ENCODE measurements at regions not wholly inside any gene's neighbourhood (a gene's known extent, or its start where the extent isn't known, plus 50 kb on each side); places are given as distances from the start of the nearest gene placed in this dataset.

- H3K9ac ChIP-seq (ENCODE audit: low read depth, low read length): no peak overlapping the region
- ATAC-seq (ENCODE audit: insufficient read depth, low read depth) (no peak), DNase-seq (no peak)
- H2AFZ ChIP-seq (ENCODE audit: low read depth, low read length): no peak overlapping the region
- no peak for TF ChIP-seq EZH2 (IDR thresholded peaks at IDR 0.05; ENCODE audit: borderline replicate concordance, low read depth, low read length, severe bottlenecking)
- no peak for TF ChIP-seq CTCF (IDR thresholded peaks at IDR 0.05; ENCODE audit: borderline replicate concordance, extremely low read depth, low read length, poor library complexity, severe bottlenecking)
- no peaks in the 10 kb centered on the region for H3K36me3 ChIP-seq (ENCODE audit: insufficient read depth, low read length)
- no peaks in the 10 kb centered on the region for H3K4me1 ChIP-seq (ENCODE audit: insufficient read depth, low read length)
- no peaks in the 10 kb centered on the region for H3K79me2 ChIP-seq (ENCODE audit: insufficient read depth, low read length)
- no peaks in the 10 kb centered on the region for H3K27me3 ChIP-seq (ENCODE audit: insufficient read depth, low read length, poor library complexity)
- no peaks in the 10 kb centered on the region for H4K20me1 ChIP-seq (ENCODE audit: insufficient read depth, low read length)
- H3K9me3 ChIP-seq (ENCODE audit: insufficient read depth, low read length, severe bottlenecking): no peaks in the 10 kb centered on the region
- no peak overlapping the region for H3K4me3 ChIP-seq (ENCODE audit: low read depth in 1 of 2, low read length in 2 of 2)
- H3K4me2 ChIP-seq (ENCODE audit: insufficient read depth, low read length): no peak overlapping the region
- H3K27ac ChIP-seq (ENCODE audit: low read length): no peak overlapping the region
Observed at GRCh38 chr1:200342511-200343311, 67.1 kb downstream of the ZNF281 start.

GRCh38 chr1:200338451-200338850, 71.4 kb downstream of the ZNF281 start:
- H3K4me2 ChIP-seq (ENCODE audit: insufficient read depth, low read length): no peak overlapping the region
- no peak overlapping the region for H2AFZ ChIP-seq (ENCODE audit: low read depth, low read length)
- no peak overlapping the region for H3K4me3 ChIP-seq (ENCODE audit: low read depth in 1 of 2, low read length in 2 of 2)
- H3K79me2 ChIP-seq (ENCODE audit: insufficient read depth, low read length): no peaks in the 10 kb centered on the region
- no peak overlapping the region for H3K9ac ChIP-seq (ENCODE audit: low read depth, low read length)
- no peak for DNase-seq
- ATAC-seq (ENCODE audit: insufficient read depth, low read depth): no peak
- no peaks in the 10 kb centered on the region for H4K20me1 ChIP-seq (ENCODE audit: insufficient read depth, low read length)
- no peaks in the 10 kb centered on the region for H3K27me3 ChIP-seq (ENCODE audit: insufficient read depth, low read length, poor library complexity)
- TF ChIP-seq EZH2 (IDR thresholded peaks at IDR 0.05; ENCODE audit: borderline replicate concordance, low read depth, low read length, severe bottlenecking) (no peak), CTCF (IDR thresholded peaks at IDR 0.05; ENCODE audit: borderline replicate concordance, extremely low read depth, low read length, poor library complexity, severe bottlenecking) (no peak)
- no peak overlapping the region for H3K27ac ChIP-seq (ENCODE audit: low read length)
- H3K9me3 ChIP-seq (ENCODE audit: insufficient read depth, low read length, severe bottlenecking): no peaks in the 10 kb centered on the region
- H3K4me1 ChIP-seq (ENCODE audit: insufficient read depth, low read length): no peaks in the 10 kb centered on the region
- H3K36me3 ChIP-seq (ENCODE audit: insufficient read depth, low read length): no peaks in the 10 kb centered on the region

DNA sequence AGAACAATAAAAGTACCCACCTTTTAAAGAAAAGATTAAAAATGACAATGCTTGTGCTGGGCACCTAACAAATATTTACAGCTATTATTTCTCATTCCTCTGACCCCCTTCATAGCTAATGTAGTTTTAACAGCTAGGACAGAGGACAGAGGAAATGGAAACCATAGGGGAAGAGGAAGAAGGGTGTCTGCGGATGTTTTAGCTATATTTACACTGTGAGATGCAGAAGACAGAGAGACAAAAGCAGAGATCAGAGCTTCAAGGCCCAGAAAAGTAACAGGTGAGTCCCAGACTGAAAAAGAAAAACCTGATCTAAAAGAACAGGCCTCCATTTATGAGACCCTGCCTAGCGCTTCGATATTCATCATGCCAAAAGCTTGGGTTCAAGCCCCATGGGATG, 72.0 kb downstream of the ZNF281 start:
- no peaks in the 10 kb centered on the region for H3K4me1 ChIP-seq (ENCODE audit: insufficient read depth, low read length)
- DNase-seq: no peak
- no peaks in the 10 kb centered on the region for H3K79me2 ChIP-seq (ENCODE audit: insufficient read depth, low read length)
- no peak overlapping the region for H2AFZ ChIP-seq (ENCODE audit: low read depth, low read length)
- no peak overlapping the region for H3K27ac ChIP-seq (ENCODE audit: low read length)
- no peaks in the 10 kb centered on the region for H4K20me1 ChIP-seq (ENCODE audit: insufficient read depth, low read length)
- H3K27me3 ChIP-seq (ENCODE audit: insufficient read depth, low read length, poor library complexity): no peaks in the 10 kb centered on the region
- H3K4me3 ChIP-seq (ENCODE audit: low read depth in 1 of 2, low read length in 2 of 2): no peak overlapping the region
- H3K4me2 ChIP-seq (ENCODE audit: insufficient read depth, low read length): no peak overlapping the region
- H3K9me3 ChIP-seq (ENCODE audit: insufficient read depth, low read length, severe bottlenecking): no peaks in the 10 kb centered on the region
- H3K36me3 ChIP-seq (ENCODE audit: insufficient read depth, low read length): no peaks in the 10 kb centered on the region
- TF ChIP-seq CTCF (IDR thresholded peaks at IDR 0.05; ENCODE audit: borderline replicate concordance, extremely low read depth, low read length, poor library complexity, severe bottlenecking) (no peak), EZH2 (IDR thresholded peaks at IDR 0.05; ENCODE audit: borderline replicate concordance, low read depth, low read length, severe bottlenecking) (no peak)
- ATAC-seq (ENCODE audit: insufficient read depth, low read depth): no peak
- no peak overlapping the region for H3K9ac ChIP-seq (ENCODE audit: low read depth, low read length)
